GM21447 (cell line): ENCODE measurements at regions not wholly inside any gene's neighbourhood (a gene's known extent, or its start where the extent isn't known, plus 50 kb on each side); places are given as distances from the start of the nearest gene placed in this dataset.
"Not testable (repeated sequence)": the region's sequence is repeated elsewhere in the genome, so short reads cannot be mapped to it uniquely, and the experiment has no call there.

Experiments used
- ATAC-seq: cut with Tn5 transposase; IDR thresholded peaks from one replicate; pipeline ENCODE4 v1.9.1; 2021; ENCODE audit not compliant: unreplicated experiment

DNA sequence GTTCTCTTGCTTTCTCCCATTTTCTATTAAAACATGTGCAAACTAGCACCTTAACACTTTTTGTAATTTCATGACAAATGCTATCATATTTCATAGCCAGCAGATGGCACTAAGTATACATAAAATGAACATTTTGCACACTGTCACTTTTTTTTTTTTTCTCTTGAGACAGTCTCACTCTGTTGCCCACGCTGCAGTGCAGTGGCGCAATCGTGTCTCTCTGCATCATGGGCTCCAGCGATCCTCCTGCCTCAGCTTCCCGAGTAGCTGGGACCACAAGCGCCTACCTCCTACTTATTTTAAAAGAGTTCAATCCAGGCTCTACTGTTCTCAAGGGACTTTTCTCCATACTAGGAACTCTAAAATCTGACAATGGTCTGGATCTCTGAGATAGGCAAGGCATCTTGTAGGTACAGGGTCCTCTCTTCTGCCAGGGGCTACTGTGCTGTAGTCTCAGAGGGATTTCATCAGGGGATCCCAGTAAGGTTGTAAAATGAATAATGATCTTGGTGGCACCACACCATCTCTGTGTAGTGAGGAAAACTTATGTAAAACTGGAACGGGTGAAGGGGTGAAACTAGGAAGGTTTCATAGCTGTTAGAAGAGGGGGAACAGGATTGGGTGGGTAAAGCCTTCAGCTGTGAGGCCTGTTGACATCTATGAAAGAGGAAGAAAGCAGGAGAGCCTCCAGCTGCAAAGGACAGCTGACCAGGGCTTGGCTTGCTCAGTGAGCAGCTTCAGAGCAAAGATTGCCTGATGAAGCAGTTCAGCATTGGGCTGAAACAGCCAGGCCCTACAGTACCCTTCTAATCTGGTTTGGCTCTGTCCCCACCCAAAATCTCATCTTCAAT is 196.9 kb downstream of the AVL9 start:
- peak; percentile 77 for ATAC-seq

GRCh38 chr7:32688092-32688491 is 192.8 kb downstream of the AVL9 start:
- not testable (repeated sequence) for ATAC-seq

DNA sequence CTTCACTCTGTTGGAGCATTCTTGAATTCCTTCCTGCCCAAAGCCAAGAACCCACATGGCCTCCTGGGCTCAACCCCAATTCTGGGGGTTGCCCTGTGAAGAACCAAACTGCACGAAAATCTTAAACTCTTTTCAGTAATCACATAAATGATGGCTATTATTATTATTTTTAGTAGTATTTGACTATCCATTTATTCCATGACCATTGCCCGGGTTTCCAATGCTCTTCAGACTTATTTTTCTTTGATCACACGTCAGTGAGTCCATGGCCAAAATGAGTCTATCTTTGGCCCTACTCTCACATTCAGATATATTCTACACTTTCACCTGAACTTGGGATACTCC is 185.9 kb downstream of the AVL9 start:
- no peak for ATAC-seq

- ATAC-seq: no peak
Measured at GRCh38 chr7:32680259-32681173, 185.2 kb downstream of the AVL9 start.

GRCh38 chr7:32679192-32679591 is 183.9 kb downstream of the AVL9 start:
- no peak for ATAC-seq

- ATAC-seq: no peak
Measured at GRCh38 chr7:32677593-32677992, 182.3 kb downstream of the AVL9 start.

- ATAC-seq: no peak
Measured at GRCh38 chr7:32676249-32676941, 181.1 kb downstream of the AVL9 start.

- ATAC-seq: no peak
Measured at GRCh38 chr7:32673275-32673983, 178.1 kb downstream of the AVL9 start.

DNA sequence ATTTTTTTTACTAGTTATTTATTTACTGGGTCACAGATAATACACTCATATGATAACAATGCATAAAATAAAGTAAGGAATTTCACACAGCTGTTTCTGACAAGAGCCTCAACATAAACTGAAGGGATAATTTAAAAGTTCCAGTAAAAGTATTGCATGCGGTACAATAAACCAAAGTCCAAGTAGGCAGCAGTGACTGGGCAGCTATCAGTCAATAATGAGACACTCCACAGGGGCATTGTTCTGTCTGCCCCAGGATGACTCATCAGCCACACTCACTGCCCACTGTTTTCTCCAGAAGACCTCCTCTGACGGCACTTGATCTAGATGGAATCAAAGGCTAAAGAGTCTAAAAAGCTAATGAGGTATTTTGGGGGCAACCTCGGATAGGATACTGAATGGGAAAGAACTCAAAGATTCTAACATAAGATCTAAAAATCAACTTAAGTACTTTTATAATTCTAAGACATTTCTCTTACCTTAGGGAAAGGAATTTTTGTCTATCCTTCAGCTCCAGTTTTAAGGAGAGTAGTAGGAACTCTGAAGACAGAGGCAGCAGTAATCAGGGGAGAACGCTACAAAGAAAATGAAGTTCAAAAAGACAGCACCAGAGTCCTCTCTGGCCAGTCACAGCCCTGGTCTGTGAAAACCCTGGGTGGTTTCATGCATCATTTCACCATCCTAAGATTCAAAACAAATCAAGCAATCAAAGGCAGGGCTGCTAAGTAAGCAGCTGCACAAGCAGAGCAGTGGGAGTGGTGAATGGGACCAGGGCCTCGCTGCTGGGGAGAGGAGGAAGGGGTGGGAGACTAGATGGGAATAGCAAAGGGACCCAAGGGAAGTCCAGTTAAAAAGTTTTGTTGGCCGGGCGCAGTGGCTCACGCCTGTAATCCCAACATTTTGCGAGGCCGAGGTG is 175.1 kb downstream of the AVL9 start:
- no peak for ATAC-seq

DNA sequence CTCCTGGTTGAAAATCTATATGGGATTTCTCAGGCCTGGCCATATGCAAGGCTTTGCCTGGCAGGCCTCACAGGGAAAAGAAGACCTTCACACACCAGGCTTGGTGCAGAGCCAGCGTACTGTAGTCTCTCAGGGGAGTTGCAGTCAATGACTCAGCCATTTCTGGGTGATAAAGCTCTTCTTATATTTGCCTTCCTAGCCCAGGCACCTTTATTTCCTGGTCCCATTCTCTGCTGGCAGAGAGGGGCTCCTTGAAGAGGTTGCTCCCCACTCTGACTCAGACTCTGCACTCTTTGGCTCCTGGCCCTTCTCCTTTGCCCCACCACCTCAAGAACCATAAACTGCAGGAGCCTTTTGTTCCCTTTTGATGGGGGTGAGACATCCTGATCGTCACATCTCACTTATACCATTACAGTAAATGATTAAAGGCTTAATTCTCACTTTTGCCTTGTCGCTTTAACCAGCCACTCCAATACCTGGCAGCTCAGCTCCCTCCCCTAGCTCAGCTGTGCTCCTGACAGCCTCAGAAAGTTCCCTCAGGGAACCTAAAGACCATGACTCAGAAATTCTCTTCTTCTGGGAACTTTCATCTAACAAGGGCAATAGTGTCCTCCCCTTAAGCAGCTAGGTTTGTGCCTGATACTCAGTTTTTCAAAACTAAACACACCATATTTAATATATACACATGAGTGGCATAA is 174.0 kb downstream of the AVL9 start:
- ATAC-seq: not testable (repeated sequence)

DNA sequence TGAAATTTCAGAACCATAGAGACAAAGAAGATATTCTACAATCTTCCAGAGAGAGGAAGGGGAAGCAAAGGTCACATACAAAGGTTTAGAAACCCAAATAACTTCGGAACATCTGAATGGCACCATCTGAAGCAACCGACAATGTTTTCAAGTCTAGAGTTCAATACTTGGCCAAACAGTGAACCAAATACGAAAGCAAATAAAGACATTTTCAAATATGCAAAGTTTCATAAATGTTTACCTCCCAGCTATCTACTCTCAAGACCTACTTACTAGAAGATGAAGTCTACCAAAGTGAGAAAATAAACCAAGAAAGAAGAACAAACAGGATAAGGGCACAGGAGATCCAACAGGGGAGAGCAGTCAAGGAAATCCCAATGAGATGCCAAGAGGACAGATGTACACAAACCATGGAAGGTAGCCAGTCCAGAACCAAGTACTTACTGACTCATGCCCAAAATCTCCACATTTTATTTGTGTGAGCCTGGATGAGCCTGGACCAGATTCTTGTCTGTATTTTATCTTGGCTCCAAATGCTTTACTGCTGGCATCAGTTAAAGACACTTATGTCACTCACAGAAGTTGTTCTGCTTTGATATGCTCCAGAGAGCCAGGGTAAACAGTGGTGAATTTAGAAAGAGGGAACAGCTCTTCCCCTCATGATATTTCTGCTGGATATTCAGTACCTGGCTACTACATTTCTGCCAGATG is 173.3 kb downstream of the AVL9 start:
- not testable (repeated sequence) for ATAC-seq

- not testable (repeated sequence) for ATAC-seq
Measured at GRCh38 chr7:32667586-32667985, 172.3 kb downstream of the AVL9 start.

- ATAC-seq: not testable (repeated sequence)
Measured at GRCh38 chr7:32663805-32664211, 168.5 kb downstream of the AVL9 start.

GRCh38 chr7:32662509-32662908 is 167.2 kb downstream of the AVL9 start:
- not testable (repeated sequence) for ATAC-seq

GRCh38 chr7:32661929-32662328 is 166.6 kb downstream of the AVL9 start:
- no peak for ATAC-seq

GRCh38 chr7:32661501-32661900 is 166.2 kb downstream of the AVL9 start:
- no peak for ATAC-seq

- no peak for ATAC-seq
Measured at GRCh38 chr7:32660936-32661335, 165.6 kb downstream of the AVL9 start.

DNA sequence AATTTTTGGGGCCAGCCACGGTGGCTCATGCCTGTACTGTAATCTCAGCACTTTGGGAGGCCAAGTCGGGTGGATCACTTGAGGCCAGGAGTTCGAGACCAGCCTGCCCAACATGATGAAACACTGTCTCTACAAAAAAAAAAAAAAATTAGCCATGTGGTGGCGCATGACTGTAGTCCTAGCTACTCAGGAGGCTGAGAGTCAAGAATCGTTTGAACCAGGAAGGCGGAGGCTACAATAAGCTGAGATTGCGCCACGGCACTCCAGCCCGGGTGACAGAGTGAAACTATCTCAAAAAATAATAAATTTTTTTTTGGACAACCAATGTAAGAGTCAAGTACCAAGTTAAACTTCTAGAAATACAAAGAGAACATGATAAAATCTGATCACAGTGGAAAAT is 164.6 kb downstream of the AVL9 start:
- no peak for ATAC-seq
